HG03442 (cell line): ENCODE measurements at regions not wholly inside any gene's neighbourhood (a gene's known extent, or its start where the extent isn't known, plus 50 kb on each side); places are given as distances from the start of the nearest gene placed in this dataset.

Experiments used
- ATAC-seq: cut with Tn5 transposase; IDR thresholded peaks from one replicate; pipeline ENCODE4 v1.9.1; 2021; ENCODE audit warnings: mild to moderate bottlenecking, moderate library complexity; ENCODE audit not compliant: unreplicated experiment

GRCh38 chr6:108751851-108752732 is 96.1 kb upstream of the ARMC2 start:
- ATAC-seq, result no peak

DNA sequence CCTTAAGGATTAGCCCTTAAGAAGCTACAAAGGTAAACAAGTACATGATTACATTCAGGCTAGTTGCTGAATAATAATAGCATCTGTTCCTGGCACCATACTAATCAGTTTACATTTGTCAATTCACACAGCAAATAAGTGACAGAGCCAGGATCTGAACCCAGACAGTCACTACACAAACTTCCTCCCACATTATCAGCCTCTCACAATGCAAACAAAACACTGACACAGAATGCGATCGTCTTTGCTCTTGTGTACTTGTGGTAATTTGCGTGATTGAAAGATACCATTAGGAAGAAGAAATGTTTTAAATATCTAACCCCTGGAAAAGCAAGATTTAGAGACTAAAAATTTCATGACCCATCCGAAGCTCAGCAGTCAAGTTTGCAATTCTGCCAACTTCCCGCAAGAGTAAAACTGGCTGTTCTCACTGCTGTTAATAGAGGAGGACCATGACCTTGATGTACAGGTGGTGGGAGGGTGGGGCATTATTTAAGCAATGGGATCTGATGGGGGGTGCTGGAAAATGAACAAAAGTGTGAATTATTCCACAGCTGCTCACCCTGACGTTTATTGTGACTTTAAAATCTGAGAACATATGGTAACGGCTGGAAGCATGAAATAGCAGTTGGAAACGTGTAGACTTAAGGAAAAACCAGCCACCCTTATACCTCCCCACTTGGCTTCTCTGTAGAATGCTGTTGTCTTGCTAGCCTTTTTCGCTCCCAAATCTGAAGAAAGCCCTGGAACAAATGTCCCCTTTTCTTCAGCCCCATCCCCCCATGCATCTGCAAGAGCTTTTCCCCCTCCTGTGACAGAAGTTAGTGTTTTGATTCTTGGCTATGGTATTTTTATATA is 95.3 kb upstream of the ARMC2 start:
- no peak for ATAC-seq

GRCh38 chr6:108755257-108756240 is 92.7 kb upstream of the ARMC2 start:
- no peak for ATAC-seq

DNA sequence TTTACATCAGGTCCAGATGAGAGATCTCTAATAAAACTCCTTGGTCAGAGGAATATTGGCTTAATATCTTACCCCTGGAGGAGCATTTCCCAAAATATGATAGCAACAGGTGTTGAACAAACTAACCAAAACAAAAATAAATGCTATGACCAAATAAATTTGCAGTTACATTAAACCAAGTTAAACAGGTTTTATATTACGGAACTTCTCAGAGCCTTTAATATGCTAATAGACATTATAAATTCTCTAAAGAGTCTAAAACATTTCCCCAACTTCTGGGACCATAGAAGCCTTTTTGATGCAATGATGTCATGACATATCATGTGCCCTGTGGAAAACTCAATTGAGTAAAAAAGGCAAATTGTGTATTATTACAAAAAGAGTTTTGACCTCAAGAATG is 90.9 kb upstream of the ARMC2 start:
- no peak for ATAC-seq

DNA sequence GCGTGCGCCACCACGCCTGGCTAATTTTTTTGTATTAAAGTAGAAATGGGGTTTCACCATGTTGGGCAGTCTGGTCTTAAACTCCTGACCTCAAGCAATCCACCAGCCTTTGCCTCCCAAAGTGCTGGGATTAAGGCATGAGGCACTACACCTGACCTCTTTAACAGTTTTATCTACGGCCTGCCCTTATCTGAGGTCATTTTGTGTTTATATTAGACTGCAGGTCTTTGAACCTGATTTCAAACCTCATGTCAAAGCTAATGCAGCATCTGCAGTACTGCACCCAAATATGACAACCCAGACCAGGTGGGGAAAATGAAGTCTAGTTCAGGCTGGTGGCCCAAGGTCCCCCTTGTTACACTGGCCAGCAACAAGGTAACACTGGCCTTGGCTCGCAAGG is 89.3 kb upstream of the ARMC2 start:
- ATAC-seq, result no peak

DNA sequence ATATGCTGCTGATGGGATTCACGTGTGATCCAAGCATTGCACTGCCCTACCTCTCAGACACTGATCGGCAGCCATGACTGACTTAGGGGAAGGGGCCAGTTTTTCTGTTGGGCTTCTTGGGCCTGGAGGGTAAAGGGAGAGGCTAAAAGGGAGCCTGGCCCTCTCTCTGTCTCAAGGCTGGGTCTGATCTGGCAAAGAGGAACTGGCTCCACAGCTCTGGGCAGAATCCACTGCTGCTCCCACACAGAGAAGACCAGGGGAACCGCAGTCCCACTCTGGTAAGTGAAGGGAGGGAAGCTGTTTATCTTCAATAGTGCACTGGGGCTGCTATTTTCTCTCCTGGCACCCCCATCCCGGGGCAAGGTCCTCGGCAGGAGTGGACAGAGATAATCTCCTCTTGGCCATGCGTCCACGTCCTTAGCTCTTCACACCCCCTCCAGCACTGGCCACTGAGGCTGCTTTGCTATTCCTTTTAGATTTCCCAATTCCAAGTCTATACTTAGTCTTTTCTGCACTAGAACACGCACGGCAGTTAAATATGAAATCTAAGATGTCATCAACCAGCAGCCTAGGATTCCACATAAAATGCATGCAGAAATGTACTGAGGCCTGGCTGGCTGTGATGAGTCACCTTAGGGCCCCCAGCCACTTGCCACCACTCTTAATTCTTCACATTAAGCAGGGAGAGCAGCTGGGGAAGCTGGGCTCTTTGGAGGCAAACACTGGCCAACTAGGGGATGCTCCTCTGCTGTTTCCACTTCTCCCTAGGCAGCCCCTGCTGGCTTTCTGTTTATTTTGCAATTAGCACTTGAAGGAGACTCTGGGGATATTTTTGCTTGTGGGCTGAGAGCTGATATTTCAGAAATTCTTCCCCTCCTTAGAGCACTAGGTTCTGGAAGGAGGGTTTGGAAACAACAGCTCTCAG is 87.8 kb upstream of the ARMC2 start:
- no peak for ATAC-seq

DNA sequence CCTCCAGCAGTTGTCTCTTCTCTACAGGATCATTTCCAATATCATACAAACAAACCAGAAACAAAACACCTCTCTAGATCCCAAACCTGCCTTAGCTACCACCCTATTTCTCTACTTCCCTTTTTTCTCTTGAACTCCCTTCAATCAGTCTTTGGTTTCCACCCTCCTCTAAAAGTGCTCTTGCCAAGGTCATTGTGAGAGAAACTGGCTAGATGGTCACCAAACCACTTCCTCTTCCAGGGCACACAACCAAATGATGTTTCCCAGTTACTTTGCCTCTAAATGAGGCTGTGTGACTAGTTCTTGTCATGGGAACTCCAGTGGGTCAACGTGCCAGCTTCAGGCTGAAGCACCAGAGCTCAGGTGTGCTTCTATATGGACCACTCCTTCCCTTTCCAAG is 85.8 kb upstream of the ARMC2 start:
- ATAC-seq, result no peak

- ATAC-seq, result no peak
Measured at GRCh38 chr6:108763931-108764579, 84.2 kb upstream of the ARMC2 start.

DNA sequence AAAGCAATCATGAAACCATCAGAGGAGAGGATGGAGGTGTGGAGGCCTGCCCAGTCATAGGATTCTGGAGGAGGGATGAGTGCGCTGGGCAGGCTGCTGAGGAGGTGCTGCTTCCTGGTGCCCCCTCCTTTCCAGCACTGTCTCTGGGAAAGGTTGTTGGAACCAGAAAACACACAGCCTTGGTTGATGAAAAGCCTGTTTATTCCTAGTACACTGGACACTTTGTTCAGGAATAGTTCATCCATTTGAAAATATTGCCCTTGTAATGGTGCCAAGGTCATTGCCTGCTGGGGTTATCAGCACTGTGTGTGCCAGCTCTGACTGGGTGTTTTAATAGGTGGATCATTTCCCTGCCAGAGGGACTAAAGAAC is 83.7 kb upstream of the ARMC2 start:
- ATAC-seq, result no peak

DNA sequence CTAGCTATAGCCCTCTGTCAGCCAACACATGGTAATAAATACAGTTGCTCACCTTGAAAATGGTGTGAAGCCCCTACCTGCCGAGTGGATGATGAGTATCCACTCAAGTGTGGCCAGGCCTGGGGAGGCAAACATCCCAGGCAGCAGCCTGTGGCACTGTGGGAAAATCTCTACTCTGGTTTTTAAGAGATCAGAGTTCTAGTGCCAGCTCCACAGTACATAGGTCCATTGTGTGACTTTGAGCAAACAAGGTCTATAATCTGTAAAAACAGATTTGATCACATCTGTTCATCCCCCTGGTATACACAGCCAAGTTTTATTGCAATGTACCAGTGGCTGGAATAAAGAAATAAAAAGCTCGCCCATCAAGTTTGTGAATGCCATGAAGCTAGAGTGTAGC is 82.7 kb upstream of the ARMC2 start:
- no peak for ATAC-seq

DNA sequence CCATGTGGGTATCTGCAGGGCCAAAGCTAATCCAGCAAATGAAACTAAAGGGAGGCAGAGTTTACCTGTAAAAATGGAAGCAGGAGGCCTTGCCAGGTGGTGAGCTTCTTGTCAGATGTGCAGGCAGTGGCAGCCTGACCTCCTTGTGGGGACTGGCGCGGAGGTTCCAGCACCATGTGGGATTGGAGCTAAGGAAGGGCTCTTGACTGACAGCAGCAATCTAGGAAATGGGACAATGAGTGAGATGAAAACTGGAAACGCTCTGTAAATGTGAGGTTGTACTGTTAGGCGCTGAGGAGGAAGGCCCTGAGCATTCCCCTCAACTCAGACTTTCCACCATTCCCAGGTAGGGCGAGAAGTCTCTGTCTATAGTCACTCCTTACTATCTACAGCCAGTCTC is 81.8 kb upstream of the ARMC2 start:
- no peak for ATAC-seq

GRCh38 chr6:108766886-108767285 is 81.3 kb upstream of the ARMC2 start:
- ATAC-seq, result no peak

GRCh38 chr6:108767418-108768165 is 80.6 kb upstream of the ARMC2 start:
- no peak for ATAC-seq

DNA sequence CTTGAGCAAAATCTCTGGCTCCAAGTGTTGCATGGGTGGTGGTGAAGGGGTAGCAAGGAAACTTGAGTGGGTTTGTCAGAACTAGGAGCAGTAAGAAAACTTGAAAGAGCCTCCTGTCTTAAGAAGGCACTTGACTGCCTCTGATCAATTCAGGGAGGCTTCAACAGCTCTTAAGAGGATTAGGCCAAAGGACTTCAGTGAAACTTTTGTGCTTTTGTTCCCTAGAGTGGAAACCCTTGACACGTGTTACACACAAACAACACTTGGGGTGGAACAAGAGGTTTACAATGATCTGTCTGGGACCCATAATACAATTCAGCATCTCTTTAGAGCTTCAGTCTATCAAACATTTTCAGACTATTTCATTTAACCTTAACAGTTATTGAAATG is 80.1 kb upstream of the ARMC2 start:
- no peak for ATAC-seq

- no peak for ATAC-seq
Measured at GRCh38 chr6:108768792-108769524, 79.3 kb upstream of the ARMC2 start.

DNA sequence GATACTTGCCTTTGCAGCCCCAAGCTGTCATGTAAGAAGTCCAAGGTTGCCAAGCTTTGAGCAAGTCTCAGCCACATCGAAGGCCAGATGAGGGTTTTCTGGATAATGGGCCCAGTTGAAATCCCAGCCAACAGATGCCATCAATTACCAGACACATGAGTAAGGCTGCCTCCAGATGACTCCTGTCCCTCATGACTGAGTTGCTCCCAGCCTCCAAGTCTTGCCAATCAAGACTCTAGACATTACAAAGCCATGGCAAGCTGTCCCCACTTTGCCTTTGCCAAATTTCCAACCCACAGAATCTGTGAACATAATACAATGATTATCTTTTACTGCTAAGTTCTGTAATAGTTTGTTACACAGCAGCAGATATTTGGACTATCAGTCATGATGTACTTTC is 76.8 kb upstream of the ARMC2 start:
- ATAC-seq, result no peak

GRCh38 chr6:108774555-108774954 is 73.7 kb upstream of the ARMC2 start:
- ATAC-seq, result no peak

- no peak for ATAC-seq
Measured at GRCh38 chr6:108777536-108777935, 70.7 kb upstream of the ARMC2 start.
